HG03354 (cell line): ENCODE measurements at regions not wholly inside any gene's neighbourhood (a gene's known extent, or its start where the extent isn't known, plus 50 kb on each side); places are given as distances from the start of the nearest gene placed in this dataset.
A peak's percentile ranks its signal among the peaks of the same experiment; 100 is the strongest.

Experiments used
- ATAC-seq: cut with Tn5 transposase; IDR thresholded peaks from one replicate; pipeline ENCODE4 v1.9.1; 2021; ENCODE audit warnings: mild to moderate bottlenecking; ENCODE audit not compliant: unreplicated experiment, poor library complexity, severe bottlenecking

DNA sequence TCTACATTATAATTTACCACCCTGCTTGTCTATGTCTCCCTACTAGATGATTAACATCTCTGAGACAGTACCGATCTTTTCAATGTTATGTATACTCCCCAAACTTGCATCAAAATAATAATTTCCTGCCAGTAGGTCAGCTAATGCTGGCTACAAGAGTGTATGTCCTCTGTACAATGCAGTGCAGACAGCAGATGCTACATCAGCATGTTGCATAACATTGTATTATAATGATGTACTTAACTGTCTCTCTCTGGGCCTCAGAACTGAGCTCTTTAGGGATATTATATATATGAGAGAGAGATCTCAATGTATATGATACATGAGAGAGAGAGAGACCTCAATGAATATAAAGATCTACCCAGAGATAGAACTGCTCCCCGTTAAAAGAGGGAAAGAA lies 456.6 kb downstream of the SHQ1 start:
- no peak for ATAC-seq

DNA sequence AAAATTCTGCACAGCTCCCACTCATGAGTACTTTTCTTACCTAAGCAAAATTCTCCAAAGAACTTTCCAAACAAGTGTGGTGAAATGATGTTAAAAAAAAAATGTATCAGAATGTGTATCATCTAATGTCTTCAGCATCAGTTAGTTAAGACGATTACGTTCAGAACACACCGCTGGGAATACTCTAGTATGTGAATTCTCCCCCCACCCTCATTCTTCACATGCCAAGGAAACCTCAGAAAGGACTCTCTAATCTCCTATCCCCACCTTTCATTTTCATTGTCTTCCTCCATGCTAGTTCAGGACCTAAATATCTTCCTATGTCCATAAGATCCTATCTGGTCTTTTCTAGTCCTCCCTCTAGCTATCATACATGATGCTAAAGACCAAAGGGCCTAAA lies 457.4 kb downstream of the SHQ1 start:
- no peak for ATAC-seq

DNA sequence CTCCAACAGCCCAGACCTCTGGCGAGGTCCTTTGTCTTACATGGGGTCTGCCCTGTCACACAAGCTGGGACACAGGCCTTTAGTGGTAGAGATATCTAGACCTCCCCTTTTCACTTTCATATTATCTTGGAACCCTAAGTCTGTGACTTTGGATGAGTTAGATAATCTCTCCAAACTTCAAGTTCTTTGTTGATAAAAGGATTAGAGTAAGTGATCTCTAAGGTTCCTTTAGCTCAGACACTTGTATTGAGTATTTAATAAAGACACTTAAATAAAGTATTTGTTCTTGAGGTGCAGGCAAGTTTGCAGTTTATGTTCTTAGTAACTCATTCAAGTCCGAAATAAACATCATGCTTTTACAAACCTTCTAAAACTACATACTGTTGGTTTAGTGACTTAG lies 459.6 kb downstream of the SHQ1 start:
- no peak for ATAC-seq

DNA sequence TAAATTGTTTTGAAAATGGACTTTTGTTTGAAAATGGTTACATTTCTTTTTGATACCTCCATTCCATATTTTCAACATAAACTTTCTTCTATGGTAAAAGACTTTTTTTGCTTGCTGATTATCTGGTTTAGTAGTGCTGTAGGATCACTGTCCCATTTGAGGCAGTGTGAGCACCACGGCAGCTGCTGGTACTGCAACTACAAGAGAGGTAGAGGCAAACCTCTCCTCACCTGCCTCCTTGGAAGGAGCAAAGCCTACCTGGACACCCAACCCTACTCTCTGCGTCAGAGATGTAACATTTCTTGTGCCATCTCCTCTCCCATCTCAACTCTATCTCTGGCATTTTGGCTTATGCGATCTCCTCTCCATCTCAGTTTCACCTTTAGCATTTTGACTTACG lies 460.1 kb downstream of the SHQ1 start:
- ATAC-seq, result no peak

DNA sequence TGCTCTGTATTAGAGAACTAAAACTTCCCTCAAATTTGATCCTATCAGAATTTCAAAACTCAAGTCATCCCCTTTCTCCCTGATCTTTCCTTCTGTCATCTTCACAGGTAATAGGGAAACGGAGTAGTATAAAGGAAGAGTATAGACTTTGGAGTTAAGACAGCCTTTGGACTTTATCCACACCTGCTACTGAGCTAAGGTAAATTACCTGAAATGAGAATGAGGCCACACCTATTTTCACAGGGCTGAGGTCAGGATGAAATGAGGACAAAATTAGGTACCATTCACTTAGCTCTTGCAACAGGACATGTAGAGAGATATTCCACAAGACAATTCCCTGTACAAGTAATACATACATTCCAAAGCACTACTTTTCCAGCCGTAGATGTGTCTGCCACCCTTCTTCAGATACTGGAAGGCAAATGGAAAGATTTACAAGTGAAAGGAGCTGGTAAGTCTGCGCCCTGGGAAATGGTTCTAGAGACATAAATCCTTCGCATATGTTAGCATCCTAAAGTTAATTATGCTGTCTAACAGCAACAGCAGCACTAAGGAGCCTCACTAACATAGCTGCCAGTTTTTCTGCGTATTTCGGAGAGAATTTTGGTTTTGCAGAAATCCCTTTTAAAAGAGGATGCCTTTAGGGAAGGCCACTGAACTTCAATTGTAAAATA lies 461.8 kb downstream of the SHQ1 start:
- no peak for ATAC-seq

GRCh38 chr3:72385167-72385566 lies 463.1 kb downstream of the SHQ1 start:
- no peak for ATAC-seq

DNA sequence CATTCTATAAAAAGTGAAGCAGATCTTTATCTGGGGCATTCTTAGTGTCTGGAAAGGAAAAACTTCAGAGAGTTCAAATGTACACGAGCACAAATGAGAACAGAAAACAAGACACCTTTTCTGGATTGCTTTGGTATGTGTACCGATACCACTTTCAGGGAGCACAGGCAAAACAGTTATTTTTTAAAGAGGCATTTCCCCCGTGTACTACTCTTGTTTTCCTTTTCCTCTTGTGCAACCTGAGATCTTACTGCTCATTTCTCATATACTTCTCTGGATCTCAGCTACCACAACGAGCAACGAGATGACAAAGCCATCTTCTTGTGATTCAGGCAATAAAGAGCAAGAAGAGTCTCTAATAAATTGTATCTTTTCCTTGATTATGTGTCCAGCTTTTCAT lies 463.6 kb downstream of the SHQ1 start:
- ATAC-seq, result peak; percentile 43

GRCh38 chr3:72383883-72384282 lies 464.4 kb downstream of the SHQ1 start:
- no peak for ATAC-seq

DNA sequence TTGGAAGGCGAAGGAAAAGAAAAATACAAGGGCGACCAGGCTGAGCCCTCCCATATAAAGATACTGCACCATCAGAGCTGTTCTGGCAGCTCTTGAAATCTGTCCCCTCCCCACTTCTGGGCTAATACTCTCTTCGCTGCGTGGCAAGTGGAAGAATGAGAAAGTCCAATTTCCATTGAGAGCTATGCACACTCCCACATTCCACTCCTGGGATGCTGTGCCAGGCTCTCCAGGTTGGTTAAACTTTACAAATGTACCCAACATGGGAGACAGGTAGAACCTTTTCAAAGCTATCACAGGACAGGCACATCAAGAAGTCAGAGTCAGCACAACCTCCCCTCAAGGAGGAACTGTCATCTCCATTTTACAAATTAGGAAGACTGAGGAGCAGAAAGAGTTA lies 465.0 kb downstream of the SHQ1 start:
- no peak for ATAC-seq

GRCh38 chr3:72382460-72382859 lies 465.8 kb downstream of the SHQ1 start:
- no peak for ATAC-seq

DNA sequence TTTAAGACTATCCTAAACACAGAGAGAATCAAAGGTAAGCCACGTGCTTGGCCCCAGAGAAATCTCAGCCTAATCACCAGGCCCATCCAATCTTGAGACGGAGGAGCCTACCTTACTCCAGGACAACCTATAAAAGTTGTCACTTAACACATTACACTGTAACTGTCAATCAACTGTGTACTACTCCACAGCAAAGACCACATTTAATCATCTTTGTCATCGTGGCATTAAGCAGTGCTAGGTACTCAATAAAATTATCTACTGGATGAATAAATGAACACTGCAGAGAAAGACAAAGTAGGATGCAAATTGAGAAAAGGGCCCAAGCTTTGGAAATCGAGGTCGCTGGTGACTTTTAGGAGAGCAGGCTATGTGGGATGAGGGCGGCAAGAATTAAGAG lies 466.7 kb downstream of the SHQ1 start:
- no peak for ATAC-seq

DNA sequence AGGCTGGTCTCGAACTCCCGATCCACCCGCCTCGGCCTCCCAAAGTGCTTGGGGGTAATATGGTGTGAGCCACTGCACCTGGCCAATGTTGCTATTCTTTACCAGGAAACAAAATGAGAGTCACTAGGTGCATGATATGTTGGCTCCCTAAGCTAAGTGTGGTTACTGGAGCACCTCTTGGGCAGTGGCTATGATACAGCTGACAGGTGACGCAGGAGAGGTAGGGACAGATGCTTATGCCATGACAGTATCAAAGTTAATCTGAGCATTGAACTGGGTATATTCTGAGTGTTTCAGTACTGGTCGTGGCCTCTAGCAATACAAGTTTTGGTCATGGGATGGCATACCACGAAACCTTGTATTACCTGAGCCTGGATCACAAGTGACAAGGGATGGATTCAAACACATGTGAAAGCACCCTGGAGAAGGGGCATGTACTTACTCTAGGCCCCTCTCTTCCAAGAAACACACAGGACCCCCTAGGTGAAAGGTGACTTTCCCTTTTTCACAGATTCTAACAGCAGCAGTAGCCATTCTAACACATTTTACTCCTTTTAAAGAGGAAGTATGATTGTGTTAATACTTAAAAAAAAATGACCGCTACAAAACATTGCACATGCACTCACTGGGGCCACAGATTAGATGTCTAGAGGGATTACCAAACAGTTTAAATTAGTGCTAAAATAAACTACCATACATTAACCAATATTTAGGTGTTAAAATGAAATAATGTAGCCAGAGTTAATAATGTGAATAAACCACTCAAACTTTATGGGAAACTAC lies 467.3 kb downstream of the SHQ1 start:
- ATAC-seq, result no peak

GRCh38 chr3:72380193-72380592 lies 468.1 kb downstream of the SHQ1 start:
- no peak for ATAC-seq

GRCh38 chr3:72379500-72380187 lies 468.6 kb downstream of the SHQ1 start:
- no peak for ATAC-seq

GRCh38 chr3:72378287-72378686 lies 470.0 kb downstream of the SHQ1 start:
- ATAC-seq, result no peak

- ATAC-seq, result no peak
Observed at GRCh38 chr3:72376956-72377710, 471.1 kb downstream of the SHQ1 start.

GRCh38 chr3:72375237-72376076 lies 472.8 kb downstream of the SHQ1 start:
- no peak for ATAC-seq

DNA sequence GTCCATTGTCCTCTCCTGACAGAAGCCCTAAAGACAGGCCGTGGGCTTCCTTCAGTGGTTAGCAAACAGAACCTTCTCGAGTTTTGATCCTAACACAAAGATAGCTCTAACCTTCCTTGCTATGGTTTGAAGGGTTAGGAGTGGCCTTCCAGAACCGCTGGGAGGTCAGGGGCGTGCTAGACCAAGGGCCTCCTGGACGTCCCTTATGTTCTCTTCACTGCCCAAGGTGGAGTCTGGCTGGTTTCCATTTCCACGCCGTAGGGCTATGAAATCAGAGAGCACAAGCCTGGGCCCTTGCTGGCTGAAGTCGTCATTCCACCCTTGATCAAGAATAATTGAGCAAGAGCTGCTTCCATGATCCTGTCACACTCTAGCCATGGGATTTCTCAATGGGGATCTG lies 475.1 kb downstream of the SHQ1 start:
- no peak for ATAC-seq

DNA sequence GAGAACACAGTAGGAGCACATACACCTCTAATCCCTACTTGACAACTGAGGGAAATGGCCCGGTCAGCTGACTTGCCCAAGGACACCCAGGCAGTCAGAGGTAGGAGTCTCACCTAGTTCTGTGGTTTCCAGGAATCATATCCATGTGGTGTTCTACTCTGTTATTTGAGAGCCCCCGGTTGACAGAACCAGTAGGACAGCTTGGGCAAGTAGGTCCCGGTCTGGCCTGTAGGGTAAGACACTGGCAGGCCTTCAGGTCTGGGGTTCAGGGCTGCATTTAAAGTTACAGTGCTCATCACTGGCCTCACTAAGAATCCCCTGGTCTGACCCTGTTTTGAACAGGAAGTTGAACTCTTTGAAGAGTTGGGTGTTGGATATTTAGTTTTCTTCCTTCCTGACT lies 476.1 kb downstream of the SHQ1 start:
- no peak for ATAC-seq
